ENCODE measurements at regions not wholly inside any gene's neighbourhood (a gene's known extent, or its start where the extent isn't known, plus 50 kb on each side); places are given as distances from the start of the nearest gene placed in this dataset.

- Mint-ChIP-seq H3K36me3 (ENCODE audit: low read depth) (no peaks in the 10 kb centered on the region), H3K27ac (no peak overlapping the region), H3K4me1 (ENCODE audit: low read depth) (no peaks in the 10 kb centered on the region), H3K27me3 (peaks cover 4% of the 10 kb centered on the region), H3K4me3 (no peak overlapping the region), H3K9me3 (no peaks in the 10 kb centered on the region)
- TF ChIP-seq, protein P1, sequence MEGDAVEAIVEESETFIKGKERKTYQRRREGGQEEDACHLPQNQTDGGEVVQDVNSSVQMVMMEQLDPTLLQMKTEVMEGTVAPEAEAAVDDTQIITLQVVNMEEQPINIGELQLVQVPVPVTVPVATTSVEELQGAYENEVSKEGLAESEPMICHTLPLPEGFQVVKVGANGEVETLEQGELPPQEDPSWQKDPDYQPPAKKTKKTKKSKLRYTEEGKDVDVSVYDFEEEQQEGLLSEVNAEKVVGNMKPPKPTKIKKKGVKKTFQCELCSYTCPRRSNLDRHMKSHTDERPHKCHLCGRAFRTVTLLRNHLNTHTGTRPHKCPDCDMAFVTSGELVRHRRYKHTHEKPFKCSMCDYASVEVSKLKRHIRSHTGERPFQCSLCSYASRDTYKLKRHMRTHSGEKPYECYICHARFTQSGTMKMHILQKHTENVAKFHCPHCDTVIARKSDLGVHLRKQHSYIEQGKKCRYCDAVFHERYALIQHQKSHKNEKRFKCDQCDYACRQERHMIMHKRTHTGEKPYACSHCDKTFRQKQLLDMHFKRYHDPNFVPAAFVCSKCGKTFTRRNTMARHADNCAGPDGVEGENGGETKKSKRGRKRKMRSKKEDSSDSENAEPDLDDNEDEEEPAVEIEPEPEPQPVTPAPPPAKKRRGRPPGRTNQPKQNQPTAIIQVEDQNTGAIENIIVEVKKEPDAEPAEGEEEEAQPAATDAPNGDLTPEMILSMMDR (IDR thresholded peaks at IDR 0.05): no peak
- CTCF ChIA-PET: no interaction called here
- Histone ChIP-seq H3K4me1 (ENCODE audit: insufficient read depth, low read length) (no peaks in the 10 kb centered on the region), H3K4me3 (ENCODE audit: low read length) (no peak overlapping the region), H3K9me3 (ENCODE audit: control insufficient read depth in 1 of 2, insufficient read depth in 1 of 2, low read length in 2 of 2) (no peaks in the 10 kb centered on the region), H3K27me3 (ENCODE audit: control insufficient read depth in 1 of 2, insufficient read depth in 2 of 2, low read length in 2 of 2) (no peaks in the 10 kb centered on the region), H3K36me3 (ENCODE audit: insufficient read depth, low read length) (no peaks in the 10 kb centered on the region), H3K27ac (ENCODE audit: low read depth in 1 of 2, low read length in 2 of 2) (no peak overlapping the region)
- intact Hi-C loops (cut with DNase I, micrococcal nuclease): no loop called here
- DNase-seq (no peak), ATAC-seq (ENCODE audit: poor library complexity) (no peak)
- POLR2A ChIA-PET: no interaction called here
These were observed 185.5 kb upstream of the STEAP4 start for GRCh38 chr7:88492153-88492552.

GRCh38 chr7:88490874-88491273 lies 184.2 kb upstream of the STEAP4 start:
- DNase-seq (no peak), ATAC-seq (ENCODE audit: poor library complexity) (no peak)
- Mint-ChIP-seq H3K36me3 (ENCODE audit: low read depth) (no peaks in the 10 kb centered on the region), H3K9me3 (no peaks in the 10 kb centered on the region), H3K4me3 (no peak overlapping the region), H3K4me1 (ENCODE audit: low read depth) (no peaks in the 10 kb centered on the region), H3K27me3 (peaks cover 4% of the 10 kb centered on the region), H3K27ac (no peak overlapping the region)
- H3K4me3 ChIP-seq (ENCODE audit: low read length): no peak overlapping the region
- POLR2A ChIA-PET: no interaction called here
- no peak overlapping the region for H3K27ac ChIP-seq (ENCODE audit: low read depth in 1 of 2, low read length in 2 of 2)
- H3K9me3 ChIP-seq (ENCODE audit: control insufficient read depth in 1 of 2, insufficient read depth in 1 of 2, low read length in 2 of 2): no peaks in the 10 kb centered on the region
- no peaks in the 10 kb centered on the region for H3K36me3 ChIP-seq (ENCODE audit: insufficient read depth, low read length)
- no peaks in the 10 kb centered on the region for H3K4me1 ChIP-seq (ENCODE audit: insufficient read depth, low read length)
- intact Hi-C loops (cut with DNase I, micrococcal nuclease): no loop called here
- CTCF ChIA-PET: no interaction called here
- no peaks in the 10 kb centered on the region for H3K27me3 ChIP-seq (ENCODE audit: control insufficient read depth in 1 of 2, insufficient read depth in 2 of 2, low read length in 2 of 2)
- TF ChIP-seq, protein P1 (IDR thresholded peaks at IDR 0.05): no peak

DNA sequence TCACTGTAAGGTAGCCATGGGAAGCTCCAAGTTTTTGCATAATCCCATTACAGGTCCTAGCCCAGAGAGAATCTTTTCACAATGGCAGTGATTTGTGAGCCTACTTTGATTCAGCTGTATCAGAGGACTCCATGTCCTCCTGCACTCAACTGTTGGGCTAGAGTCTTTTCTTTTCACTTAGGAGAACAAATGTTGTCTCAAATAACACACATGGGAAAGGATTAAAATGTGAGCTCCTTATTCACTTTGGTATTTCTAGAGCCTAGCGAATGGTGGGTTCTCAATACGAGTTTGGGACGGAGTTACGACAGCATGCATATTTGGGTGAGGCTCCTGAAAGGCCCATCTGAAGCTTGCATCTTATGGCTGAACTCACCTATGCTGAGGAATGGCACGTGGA lies 183.5 kb upstream of the STEAP4 start:
- no peaks in the 10 kb centered on the region for H3K9me3 ChIP-seq (ENCODE audit: control insufficient read depth in 1 of 2, insufficient read depth in 1 of 2, low read length in 2 of 2)
- intact Hi-C loops (cut with DNase I, micrococcal nuclease): no loop called here
- CTCF ChIA-PET: no interaction called here
- H3K4me1 ChIP-seq (ENCODE audit: insufficient read depth, low read length): no peaks in the 10 kb centered on the region
- no peaks in the 10 kb centered on the region for H3K27me3 ChIP-seq (ENCODE audit: control insufficient read depth in 1 of 2, insufficient read depth in 2 of 2, low read length in 2 of 2)
- H3K4me3 Mint-ChIP-seq: no peak overlapping the region
- no peaks in the 10 kb centered on the region for H3K36me3 Mint-ChIP-seq (ENCODE audit: low read depth)
- no peak overlapping the region for H3K27ac ChIP-seq (ENCODE audit: low read depth in 1 of 2, low read length in 2 of 2)
- TF ChIP-seq, protein P1 (IDR thresholded peaks at IDR 0.05): no peak
- H3K27me3 Mint-ChIP-seq: peaks cover 4% of the 10 kb centered on the region
- no peak overlapping the region for H3K4me3 ChIP-seq (ENCODE audit: low read length)
- ATAC-seq (ENCODE audit: poor library complexity) (no peak), DNase-seq (no peak)
- POLR2A ChIA-PET: no interaction called here
- H3K27ac Mint-ChIP-seq: no peak overlapping the region
- H3K36me3 ChIP-seq (ENCODE audit: insufficient read depth, low read length): no peaks in the 10 kb centered on the region
- no peaks in the 10 kb centered on the region for H3K9me3 Mint-ChIP-seq
- H3K4me1 Mint-ChIP-seq (ENCODE audit: low read depth): no peaks in the 10 kb centered on the region
